Fibroblast of pulmonary artery (primary cell): ENCODE measurements at regions not wholly inside any gene's neighbourhood (a gene's known extent, or its start where the extent isn't known, plus 50 kb on each side); places are given as distances from the start of the nearest gene placed in this dataset.

Experiments
- DNase-seq: peaks from one replicate; pipeline ENCODE4 v3.0.0-alpha.2; 2010; ENCODE audit warnings: low read depth
- H3K4me3 ChIP-seq: replicated peaks from 2 replicates; pipeline ENCODE4 v1.5.1; 2011; ENCODE audit warnings: low read depth, mild to moderate bottlenecking, control low read depth, low read length, moderate library complexity
- CTCF ChIP-seq: IDR thresholded peaks from 2 replicates; pipeline ENCODE4 v1.5.1; 2011; ENCODE audit warnings: mild to moderate bottlenecking, control low read depth, low read length, inconsistent platforms; ENCODE audit errors: missing control alignments

DNA sequence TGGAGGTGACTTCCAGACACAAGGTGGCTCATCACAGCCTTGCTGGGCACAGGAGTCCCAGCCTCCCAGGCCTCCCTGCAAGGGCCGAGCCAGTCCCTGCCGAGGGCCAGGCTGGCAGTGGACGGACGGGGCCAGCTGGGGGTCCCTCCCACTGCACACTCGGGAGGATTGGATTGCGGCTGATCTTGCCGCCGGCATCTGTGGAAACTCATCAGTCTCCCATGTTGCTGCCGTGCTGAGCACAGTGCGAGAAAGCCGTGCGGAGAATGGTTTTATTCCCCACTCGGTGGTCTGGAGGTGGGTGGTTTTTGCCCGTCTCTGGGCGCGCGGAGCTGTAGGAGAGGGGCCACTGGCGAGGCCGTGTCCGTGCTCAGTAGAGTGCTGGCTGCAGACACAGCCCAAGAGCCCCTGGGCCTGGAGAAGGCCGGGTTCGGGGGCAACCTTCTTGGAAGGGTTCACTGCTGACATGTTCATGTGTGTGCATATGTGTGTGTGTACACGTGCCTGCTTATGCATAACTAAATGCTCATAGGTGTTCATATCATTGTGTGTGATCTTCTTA lies 1246.4 kb downstream of the BRD1 start:
- no peak for TF ChIP-seq CTCF
- DNase-seq: no peak
- no peak overlapping the region for H3K4me3 ChIP-seq

GRCh38 chr22:48580481-48580970 lies 1247.1 kb downstream of the BRD1 start:
- DNase-seq: no peak
- no peak for TF ChIP-seq CTCF
- no peak overlapping the region for H3K4me3 ChIP-seq

- DNase-seq: no peak
- TF ChIP-seq CTCF: no peak
- H3K4me3 ChIP-seq: no peak overlapping the region
Measured at GRCh38 chr22:48579928-48580309, 1247.8 kb downstream of the BRD1 start.

- H3K4me3 ChIP-seq: no peak overlapping the region
- TF ChIP-seq CTCF: no peak
- DNase-seq: no peak
Measured at GRCh38 chr22:48579043-48579927, 1248.4 kb downstream of the BRD1 start.

- no peak for DNase-seq
- H3K4me3 ChIP-seq: no peak overlapping the region
- TF ChIP-seq CTCF: no peak
Measured at GRCh38 chr22:48578138-48579042, 1249.3 kb downstream of the BRD1 start.

DNA sequence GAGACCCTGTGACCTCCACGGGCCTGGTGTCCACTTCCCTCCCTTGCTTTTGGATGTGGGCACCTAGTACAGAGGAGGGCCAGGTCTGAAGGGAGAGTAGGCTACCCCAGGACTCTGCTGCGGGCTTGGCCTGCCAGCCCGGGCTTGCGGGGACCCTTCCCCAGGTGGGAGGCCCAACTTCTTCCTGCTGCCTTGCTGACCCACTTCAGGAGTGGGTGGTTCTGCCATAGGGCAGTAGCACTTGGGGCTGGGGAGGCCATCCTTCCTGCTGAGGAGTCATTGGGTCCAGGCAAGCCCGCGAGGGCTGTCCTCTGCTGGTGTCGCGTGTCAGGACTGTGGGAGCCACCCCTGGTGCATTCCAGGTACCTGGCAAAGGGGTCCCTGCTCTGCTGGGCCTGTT lies 1250.0 kb downstream of the BRD1 start:
- no peak overlapping the region for H3K4me3 ChIP-seq
- TF ChIP-seq CTCF: no peak
- DNase-seq: no peak
